ENCODE measurements at regions not wholly inside any gene's neighbourhood (a gene's known extent, or its start where the extent isn't known, plus 50 kb on each side); places are given as distances from the start of the nearest gene placed in this dataset.

DNA sequence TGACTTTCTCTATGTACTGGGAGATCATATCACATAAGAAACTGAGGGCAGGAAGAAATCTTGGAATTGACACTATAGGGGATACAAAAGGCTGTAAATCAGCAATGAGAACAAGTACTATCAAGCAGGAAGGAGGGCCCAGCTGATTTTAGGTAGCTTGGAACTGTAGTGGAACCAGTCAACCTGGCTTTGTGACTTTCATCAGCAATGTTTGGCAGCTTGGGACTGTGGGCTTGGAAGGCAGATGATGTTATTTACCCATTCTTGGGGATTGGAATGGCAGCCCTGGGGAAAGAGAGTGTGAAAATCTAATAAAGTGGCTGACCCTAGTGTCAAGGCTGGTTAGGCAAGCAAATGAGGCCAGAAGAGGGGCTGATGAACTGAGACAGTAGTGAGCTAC lies 1073.3 kb downstream of the ADGRL2 start:
- DNase-seq (ENCODE audit: low read depth, low spot score): no peak
- H3K4me3 ChIP-seq (ENCODE audit: low read length): no peak overlapping the region

DNA sequence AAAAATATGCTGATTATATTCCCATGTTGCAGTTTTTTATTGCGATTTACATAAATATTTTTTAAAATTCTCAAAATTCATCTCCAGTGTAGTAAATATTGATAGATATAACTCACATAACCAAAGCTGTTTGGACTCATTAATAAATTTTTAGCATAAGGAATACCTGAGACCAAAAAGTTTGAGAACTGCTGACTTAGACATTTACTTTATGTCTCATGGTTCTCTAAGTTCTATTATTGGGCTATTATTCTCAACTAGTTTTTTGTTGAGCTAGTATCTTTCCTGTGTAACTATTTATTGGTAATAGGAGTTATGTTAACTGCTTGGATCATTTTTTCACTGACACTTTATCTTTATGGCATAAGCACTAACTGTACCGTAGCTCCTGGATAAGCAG lies 1069.6 kb downstream of the ADGRL2 start:
- no peak for DNase-seq (ENCODE audit: low read depth, low spot score)
- H3K4me3 ChIP-seq (ENCODE audit: low read length): no peak overlapping the region

DNA sequence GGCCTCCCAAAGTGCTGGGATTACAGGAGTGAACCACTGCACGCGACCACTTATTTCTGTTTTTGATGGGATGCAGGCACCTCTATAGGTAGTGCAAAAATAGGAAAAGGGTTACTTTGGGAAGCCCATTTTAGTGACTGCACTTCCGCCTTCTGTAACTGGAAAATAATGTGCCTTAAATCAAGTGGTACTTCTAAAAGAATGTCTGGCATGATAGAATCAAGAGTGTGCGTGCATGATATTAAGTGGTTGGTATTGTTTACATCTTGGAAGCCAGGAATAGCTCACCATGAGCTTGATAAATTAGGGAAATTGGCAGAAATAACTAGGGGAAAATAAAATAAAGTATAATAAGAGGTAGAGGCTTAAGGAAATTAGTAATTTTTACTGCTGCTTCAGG lies 1067.0 kb downstream of the ADGRL2 start:
- H3K4me3 ChIP-seq (ENCODE audit: low read length): no peak overlapping the region
- no peak for DNase-seq (ENCODE audit: low read depth, low spot score)

DNA sequence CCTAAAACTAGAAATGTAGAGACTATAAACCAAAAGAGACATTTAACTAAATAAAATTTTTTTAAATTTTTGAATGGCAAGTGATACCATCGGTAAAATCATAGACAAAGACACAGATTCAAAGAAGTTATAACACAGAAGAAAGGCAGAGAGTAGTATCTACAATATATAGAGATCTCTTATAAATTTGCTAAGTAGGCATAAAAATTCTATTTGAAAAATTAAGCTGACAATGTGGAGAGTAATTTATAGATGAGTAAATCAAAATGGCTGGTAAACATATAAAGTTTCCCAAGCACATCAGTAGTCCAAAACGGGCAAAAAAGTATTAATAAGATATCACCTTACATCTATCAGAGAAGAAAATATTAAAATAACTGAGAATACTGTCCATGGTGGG lies 1061.0 kb downstream of the ADGRL2 start:
- DNase-seq (ENCODE audit: low read depth, low spot score): no peak
- no peak overlapping the region for H3K4me3 ChIP-seq (ENCODE audit: low read length)

DNA sequence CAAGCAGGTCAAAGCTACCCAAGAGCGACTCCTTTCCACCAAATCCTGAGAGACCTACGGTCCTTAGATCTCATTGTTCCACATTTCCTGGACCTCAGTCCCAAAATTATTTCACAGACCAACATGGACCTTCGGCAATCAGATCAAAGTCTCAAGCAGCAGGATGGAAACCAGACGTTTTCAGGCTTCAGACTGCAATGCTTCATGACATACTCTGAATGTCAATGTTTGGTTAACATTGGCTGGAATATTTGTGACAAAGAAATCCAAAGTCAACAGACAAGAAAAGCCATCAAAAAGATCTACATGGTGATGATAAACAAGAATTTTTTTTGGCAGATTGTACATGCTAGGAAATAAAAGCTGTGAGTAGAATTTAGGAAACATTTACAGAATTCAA lies 1057.3 kb downstream of the ADGRL2 start:
- no peak for DNase-seq (ENCODE audit: low read depth, low spot score)
- no peak overlapping the region for H3K4me3 ChIP-seq (ENCODE audit: low read length)

DNA sequence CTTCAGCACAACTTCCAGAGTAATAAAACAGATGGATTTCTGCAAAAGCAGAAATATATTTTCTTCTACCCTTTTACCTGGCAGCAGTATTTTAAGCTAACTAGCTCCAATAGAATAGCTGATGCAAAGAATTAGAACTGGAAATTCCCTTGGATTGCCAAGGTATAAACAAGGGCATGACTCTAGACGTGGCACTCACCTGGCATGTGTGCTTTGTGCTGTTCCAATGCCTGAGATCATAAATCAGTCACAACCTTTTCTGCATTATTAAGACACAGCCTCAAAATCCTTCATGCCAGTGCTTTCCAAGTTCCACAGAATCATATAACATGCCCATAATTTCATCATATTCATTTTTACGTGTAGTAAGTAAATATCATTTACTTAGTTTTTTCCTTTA lies 1048.7 kb downstream of the ADGRL2 start:
- H3K4me3 ChIP-seq (ENCODE audit: low read length): no peak overlapping the region
- DNase-seq (ENCODE audit: low read depth, low spot score): no peak

DNA sequence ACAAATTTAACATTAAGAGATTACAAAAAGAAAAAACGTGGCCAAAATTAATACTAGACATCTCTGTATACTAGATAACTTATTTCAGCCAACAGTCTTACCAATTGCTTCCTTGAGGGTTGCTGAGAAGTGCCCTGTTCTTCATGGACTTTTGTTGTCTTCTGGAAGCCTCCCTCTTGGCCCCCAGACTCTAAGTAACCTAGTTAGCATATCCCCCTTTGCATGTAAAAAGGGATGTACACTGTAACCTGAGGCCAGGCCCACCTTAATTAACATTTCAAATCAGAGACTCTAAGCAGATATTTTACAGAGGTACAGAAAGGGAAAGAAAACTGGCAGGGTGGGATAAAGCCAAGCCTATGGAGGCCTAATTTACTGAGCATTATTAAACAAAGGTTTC lies 1047.3 kb downstream of the ADGRL2 start:
- H3K4me3 ChIP-seq (ENCODE audit: low read length): no peak overlapping the region
- no peak for DNase-seq (ENCODE audit: low read depth, low spot score)

DNA sequence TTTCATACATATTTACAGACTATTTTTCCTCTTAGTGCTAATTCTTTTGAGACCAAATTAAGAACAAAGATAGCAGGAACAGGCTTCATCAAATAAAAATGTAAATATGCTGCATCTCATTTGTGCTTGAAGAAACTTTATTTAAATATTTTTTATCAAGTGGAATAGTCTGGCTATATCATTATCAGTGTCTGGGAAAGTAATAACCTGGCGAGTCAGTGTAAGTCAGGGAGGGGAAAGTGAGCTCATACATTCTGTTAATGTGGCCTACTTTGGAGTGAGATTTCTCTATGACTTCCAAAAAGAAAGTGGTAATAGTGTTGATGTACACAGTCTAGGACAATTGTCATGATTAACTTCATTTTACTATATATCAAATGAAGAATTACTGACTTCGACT lies 1045.1 kb downstream of the ADGRL2 start:
- no peak for DNase-seq (ENCODE audit: low read depth, low spot score)
- H3K4me3 ChIP-seq (ENCODE audit: low read length): no peak overlapping the region

DNA sequence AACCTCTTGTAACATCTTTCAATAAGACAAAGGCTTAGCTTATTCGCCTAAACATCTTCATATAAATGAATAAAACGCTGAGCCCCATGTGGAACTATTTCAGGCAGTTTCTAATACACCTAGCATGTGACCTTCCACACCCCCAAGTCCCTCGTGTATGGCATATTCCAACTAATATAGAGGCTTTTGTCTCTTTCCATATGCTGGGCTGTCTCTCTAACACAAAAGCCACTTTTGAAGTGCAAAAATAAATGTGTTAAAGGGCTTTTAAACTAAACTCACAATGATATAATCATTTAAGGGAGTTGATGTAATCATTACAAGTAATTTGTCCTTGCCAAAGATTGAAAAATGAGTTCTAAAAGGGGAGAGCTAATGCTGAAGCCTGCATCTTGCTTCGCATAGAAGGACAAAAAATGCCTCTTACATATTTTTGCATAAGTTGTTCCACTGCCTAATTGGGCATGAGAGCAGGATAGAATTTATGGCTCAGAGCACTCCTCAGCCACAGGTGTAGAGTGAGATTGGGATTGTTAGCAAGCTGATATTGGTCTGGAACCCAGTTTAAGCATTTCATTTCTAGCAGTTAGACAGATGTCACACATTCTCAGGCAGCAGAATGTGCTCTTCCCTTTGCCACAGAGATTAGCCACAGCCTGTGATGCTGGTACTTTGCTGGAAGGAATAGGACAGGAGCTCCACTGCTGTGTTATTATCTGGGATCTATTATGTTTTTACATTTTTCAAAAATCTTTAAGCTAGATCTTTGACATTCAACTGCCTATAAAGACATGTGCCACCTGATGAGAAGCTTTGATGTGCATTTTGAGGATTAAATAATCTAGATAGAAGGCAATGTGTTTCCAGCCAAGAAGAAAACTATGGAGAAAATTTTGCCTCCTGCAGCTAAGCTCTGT lies 1044.4 kb downstream of the ADGRL2 start:
- H3K4me3 ChIP-seq (ENCODE audit: low read length): no peak overlapping the region
- DNase-seq (ENCODE audit: low read depth, low spot score): no peak

DNA sequence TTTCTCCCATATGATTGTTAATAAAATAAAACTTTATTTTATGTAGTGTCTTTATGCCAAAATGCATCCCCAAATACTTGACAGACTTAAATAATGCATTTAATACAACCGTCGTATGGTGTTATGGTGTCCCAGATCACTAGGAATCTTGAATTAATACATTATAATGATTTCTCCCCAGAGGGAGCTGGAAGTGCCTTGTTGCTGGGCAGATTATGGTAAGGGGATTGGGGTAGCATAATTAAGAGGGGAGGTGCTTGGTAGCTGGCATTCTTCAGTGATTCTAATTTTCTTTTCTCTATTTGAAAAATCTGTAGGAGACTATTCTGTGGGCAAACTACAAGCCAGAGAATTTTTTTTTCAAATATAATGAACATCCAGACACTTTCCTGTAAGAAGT lies 1043.7 kb downstream of the ADGRL2 start:
- H3K4me3 ChIP-seq (ENCODE audit: low read length): no peak overlapping the region
- DNase-seq (ENCODE audit: low read depth, low spot score): no peak

DNA sequence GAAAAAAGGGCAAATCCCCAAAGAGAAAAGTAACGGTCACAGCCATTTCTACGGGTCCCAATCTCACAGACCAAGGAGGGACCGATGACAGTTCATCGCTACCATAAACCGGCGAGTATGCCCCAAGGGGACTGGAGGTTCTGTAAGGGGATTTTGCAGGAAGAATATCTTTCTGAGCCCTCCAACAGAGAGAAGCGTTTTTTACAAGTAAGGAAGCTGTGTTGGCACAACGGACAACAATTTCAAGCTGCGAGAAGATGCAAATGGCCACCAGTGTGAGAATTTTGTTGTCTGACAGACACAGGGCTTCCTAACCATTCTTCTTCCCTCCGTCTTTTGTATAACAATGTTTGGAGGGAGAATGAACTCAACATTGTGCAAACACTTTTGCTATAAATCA lies 1043.1 kb downstream of the ADGRL2 start:
- no peak overlapping the region for H3K4me3 ChIP-seq (ENCODE audit: low read length)
- DNase-seq (ENCODE audit: low read depth, low spot score): no peak

DNA sequence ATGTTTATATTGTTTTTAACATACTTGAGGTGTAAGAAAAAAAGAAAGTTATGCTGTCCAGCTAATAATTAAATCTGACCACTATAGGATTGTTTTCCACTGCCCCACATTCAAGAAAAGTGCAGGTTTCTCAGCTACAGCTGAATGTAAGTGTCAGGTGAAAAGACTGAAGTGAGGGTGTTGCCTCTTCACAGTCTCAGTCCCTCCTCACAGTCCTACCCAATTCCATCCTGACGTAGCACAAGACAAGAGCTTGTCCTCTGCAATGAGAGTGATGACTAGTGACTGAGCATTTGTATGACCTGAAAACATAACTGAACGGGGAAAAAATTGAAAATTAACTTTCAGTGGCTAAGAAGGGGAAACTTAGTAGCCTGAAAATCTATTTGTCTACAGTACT lies 1039.5 kb downstream of the ADGRL2 start:
- H3K4me3 ChIP-seq (ENCODE audit: low read length): no peak overlapping the region
- no peak for DNase-seq (ENCODE audit: low read depth, low spot score)

DNA sequence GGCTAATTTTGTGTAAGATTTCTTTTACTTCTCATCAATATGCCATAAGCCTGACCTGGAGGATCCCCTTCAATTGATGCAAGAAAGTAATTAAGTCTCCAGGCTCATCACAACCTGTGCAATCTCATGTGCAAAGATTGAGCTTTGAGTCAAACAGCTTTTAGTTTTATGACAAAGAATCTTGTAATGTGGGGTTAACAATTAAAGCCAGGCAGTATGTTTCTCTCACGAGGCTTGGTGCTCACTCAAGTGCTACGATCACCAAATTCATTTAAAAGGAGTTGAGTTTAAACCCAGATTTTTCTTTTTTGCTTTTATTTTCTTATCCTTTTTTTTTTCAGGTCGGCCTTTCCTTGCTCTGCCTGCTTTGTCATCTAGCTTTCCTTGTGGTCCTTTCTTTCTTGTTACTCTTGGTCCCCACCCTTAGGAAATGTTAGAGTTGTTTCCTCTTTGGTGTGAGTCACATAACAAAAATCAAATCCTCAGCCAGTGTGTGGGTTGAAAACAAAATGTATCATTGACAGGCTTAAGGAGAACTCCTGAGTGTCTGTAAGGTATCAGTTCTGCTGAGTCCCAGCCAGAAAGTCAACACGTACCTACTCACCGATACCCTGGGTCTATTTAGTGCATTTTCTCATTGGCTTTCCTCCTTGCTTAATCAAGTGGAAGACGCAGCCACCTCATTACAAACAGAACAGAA lies 1037.2 kb downstream of the ADGRL2 start:
- DNase-seq (ENCODE audit: low read depth, low spot score): no peak

DNA sequence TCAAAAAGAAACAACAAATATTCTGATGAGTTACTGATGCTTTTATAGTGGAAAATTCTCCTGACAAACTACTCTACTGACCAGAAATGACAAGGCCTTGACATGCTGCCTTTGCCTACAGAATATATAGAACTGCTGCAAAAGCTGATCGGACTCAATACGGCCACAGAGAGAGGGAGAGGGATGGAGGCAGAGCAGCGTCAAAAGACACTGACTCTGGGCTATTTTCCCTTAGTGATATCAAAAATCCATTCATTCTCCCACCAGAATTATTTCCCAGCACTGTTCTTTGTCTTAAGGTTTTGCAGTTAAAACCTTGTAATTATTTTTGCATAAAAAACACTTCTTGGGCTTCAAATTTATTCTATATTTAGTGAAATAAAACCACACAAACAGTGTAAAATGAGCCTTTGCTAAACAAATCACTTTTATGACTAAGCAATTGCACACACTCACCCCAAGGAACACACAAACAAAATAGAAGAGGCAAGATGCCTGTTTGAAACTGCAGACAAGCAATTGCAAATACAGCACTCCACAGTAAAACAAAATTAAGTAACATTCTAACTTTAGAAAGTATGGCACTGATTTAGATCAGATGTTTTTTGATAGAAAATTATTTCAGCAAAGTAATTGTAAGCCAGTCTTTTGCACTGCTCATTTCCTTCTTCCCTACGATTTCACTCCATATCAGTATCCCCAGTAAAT lies 1036.4 kb downstream of the ADGRL2 start:
- no peak overlapping the region for H3K4me3 ChIP-seq (ENCODE audit: low read length)
- no peak for DNase-seq (ENCODE audit: low read depth, low spot score)

More for the DNA sequence above, 1037.2 kb downstream of the ADGRL2 start:
- H3K4me3 ChIP-seq (ENCODE audit: low read length): no peak overlapping the region

DNA sequence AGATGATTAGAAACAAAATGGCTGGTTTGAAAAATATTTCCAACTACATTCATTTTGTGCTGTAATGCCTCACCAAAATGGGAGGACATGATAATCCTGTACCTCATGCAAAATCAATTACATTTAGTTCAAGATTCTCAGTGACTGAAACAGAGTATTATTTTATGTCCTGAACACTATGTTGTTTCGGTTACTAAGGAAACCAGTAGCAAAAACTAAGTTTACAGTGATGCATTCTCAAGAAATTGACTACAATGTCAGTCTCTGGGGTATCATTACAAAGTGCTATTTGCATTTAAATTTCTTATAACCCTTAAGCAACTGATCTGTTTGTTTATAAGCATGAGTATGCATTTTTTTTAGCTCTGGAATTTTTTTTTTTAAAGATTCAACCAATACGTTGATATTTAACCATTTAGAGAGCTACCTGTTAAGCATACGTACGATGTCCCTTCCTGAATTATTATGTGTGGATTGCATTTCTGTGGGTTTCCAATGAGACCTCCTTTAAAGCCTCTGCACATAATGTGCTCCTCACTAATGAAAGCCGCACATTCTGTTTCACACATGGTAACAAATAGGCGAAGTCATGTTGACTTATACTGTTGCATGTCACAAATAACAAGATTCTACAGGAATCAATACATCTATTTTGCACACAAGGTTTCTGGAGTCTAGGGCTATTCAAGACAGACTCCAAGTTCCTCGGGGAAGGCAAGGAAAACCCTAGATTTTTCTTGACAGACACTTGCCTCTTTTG lies 1035.7 kb downstream of the ADGRL2 start:
- H3K4me3 ChIP-seq (ENCODE audit: low read length): no peak overlapping the region
- no peak for DNase-seq (ENCODE audit: low read depth, low spot score)

DNA sequence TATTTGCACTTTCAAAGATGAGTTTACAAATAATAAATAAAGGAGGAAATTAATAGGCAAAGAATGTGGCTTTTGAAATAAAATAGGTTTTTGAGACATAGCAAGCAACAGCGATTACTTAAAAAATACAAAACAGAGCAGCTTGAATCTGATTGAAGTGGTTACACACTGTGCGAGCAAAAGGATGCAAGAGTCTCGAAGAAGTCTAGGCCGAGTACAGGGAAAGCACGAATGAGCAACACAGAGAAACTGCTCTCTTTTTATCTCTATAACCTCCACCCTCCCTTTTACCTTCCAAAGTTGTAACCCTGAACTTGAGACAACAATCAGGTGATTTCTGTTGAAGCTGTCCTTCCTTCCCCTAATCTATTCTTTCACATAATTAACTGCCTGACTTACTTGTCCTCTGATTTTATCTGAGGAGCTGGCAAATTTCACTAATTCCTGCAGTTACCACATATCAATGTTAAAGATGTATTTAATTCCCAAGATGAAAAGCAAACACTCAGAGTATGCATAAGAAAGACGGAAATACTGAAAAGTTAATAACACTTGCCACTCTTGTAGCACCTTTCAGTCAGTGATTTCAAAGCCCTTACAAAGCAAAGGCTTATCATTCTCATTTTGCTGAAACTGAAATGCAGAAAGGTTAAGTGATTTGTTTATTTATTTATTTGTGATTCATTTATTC lies 1030.1 kb downstream of the ADGRL2 start:
- H3K4me3 ChIP-seq (ENCODE audit: low read length): no peak overlapping the region
- no peak for DNase-seq (ENCODE audit: low read depth, low spot score)

DNA sequence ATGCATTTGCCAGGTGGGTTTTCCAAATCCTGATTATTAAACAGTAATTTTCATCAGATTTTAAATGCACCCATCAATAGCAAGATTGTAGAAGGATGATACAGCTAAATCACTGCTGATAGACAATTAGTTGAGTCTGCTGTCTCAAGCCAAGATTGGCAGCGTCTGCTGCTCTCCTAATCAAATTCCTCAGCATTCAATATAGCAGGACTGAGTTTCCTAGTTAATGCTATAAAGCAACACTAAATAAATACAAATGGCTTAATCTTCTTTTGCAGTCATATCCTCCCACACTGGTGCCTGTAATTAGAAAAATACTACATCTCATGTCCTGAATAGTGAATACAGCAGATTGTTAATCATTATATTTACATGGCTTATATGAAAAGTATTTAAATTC lies 1028.8 kb downstream of the ADGRL2 start:
- no peak overlapping the region for H3K4me3 ChIP-seq (ENCODE audit: low read length)
- DNase-seq (ENCODE audit: low read depth, low spot score): no peak

DNA sequence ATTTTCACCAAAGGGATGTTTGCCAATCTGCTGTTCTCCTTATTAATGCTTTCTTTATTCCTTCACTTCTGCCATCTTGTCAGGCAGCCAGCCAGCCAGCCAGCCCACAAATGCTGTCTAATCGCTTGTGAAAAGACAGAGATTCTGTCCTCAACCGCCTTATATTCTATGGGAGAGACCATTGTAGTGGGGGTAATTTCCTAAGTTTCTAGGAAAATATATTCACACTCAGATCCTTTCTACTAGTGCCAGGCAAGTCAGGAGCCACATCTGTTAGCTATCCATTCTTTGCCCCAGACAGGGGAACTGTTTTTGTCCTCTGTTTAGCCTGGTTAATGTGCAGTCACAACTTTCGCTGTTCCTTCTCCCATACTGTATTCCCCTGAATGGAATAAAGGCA lies 1023.1 kb downstream of the ADGRL2 start:
- H3K4me3 ChIP-seq (ENCODE audit: low read length): no peak overlapping the region
- no peak for DNase-seq (ENCODE audit: low read depth, low spot score)

DNA sequence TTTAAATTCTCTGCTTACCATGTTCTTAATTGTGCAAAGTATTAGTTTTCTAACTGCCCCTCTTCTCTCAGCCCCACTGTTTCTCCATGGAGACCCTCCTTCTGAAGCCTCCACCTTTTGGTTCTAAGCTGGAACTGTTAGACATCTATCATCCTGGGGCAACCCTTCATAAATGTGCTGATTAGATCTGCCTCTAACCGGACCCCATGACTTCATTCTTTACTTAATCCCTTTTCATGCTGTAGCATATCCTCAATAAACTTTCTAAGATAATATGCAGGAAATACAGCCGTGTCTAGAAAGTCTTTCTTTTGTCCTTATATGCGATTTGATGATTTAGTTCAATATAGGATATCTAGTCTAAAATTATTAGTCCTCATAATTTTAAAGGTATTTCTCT lies 1020.1 kb downstream of the ADGRL2 start:
- DNase-seq (ENCODE audit: low read depth, low spot score): no peak

More for the DNA sequence above, 1020.1 kb downstream of the ADGRL2 start:
- H3K4me3 ChIP-seq (ENCODE audit: low read length): no peak overlapping the region
